Activated CD4-positive, alpha-beta T cell treated with anti-CD3 and anti-CD28 coated beads, Interleukin-2, amount 50 U/mL, for 16 hours (primary cell): ENCODE measurements at regions not wholly inside any gene's neighbourhood (a gene's known extent, or its start where the extent isn't known, plus 50 kb on each side); places are given as distances from the start of the nearest gene placed in this dataset.

Source experiments
- DNase-seq: peaks from one replicate; pipeline ENCODE4 v3.0.0-alpha.2; 2020

DNA sequence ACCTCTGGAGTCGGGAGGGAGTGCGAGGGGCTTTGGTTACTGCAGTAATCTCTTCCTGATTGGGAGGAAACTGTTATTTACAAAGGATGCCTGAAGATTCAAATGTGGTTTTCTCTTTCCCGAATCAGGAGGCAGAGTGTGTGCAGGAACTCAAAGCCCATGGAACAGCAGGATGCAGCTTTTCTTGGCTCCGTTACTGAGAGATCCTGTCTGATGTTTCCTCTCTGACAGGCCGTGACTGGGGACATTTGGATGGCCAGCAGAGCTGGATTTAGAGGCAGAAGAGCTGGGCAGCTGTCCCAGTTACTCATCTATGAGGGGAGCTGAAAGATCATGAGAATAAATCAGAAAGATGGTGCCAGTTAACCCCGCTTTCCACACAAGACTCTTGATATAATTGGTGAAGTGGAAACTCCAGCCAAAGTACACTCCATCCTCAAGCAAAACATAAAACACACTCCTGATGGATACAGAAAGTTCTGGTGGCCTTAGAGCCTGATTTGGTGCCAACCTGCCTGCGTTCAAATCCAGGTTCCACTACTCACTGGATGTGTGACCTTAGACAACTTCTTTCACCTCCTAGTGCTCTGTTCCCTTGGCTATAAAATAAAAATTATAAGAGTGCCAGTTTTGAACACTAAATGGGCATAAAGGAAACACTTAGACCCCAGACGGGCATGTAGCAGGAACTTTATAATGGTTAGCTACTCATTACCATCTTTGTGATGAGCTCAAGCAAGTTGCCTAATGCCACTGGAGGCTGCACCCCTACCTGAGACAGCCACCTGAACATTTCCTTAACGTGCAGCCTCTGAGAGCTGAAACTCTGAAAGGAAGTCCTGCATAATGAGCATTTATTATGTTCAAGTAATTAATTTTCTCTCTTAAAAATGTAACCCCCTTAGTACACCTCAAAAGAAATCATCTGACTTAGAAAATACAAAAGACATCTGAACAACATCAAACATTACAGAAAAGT is 349.0 kb upstream of the GATB start:
- no peak for DNase-seq

DNA sequence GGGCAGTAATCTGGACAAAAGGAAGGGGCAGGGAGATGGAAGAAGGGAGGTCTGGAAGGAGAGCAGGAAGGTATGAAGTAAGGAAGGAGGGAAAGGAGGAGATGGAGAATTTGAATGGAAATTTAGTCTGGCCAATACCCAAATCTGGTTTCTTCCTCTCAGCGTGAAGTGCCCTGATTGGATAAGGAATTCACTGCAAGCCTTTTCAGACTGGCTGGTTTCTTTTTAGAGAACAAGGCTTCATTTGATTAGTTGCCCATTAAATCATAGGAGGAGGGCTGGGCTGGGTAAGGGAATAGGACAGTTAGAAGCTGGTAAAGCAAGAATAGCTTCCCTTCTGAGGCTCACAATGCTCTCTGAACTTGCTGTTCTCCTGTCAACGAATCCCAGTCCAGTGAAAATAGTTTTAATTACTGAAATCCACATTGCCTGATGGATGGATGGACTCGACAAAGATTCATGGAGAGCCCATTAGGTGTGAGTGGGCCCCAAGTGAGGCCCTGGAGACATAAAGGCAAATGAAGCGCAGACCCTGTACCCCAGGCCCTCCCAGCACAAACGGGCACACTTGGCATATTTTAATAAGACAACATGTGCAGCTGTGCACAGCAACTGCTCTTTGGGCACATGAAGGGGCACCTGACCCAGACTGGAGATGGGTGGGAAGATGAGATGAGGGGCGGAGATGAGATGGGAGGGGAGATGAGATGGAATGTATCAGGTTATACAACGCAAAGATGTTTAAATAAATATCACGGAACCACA is 347.1 kb upstream of the GATB start:
- DNase-seq = no peak

DNA sequence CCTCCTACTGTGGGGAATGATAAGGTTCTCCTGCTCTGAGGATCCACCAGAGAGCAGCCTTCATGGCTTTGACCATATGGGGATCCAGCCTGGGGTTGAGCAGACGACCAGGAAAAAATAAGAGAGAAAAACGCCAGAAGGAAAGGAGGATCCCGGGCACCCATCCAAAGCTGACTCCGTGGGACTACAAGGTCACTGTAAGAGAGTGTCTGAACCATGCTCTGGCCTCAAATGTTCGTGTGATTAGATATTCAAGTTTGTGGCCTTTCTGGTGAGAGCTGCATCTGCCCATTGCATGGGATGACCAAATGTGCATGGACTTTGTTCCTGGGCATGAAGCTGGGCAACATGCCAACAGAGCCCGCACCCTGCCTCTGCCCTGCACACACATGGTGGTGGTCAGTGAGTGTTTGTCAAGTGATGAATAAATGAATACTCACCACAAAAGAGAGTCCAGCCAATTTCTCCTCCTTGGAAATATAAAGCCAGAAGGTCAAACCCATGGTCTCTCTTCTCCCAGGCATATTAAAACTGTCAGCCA is 346.0 kb upstream of the GATB start:
- DNase-seq = no peak

DNA sequence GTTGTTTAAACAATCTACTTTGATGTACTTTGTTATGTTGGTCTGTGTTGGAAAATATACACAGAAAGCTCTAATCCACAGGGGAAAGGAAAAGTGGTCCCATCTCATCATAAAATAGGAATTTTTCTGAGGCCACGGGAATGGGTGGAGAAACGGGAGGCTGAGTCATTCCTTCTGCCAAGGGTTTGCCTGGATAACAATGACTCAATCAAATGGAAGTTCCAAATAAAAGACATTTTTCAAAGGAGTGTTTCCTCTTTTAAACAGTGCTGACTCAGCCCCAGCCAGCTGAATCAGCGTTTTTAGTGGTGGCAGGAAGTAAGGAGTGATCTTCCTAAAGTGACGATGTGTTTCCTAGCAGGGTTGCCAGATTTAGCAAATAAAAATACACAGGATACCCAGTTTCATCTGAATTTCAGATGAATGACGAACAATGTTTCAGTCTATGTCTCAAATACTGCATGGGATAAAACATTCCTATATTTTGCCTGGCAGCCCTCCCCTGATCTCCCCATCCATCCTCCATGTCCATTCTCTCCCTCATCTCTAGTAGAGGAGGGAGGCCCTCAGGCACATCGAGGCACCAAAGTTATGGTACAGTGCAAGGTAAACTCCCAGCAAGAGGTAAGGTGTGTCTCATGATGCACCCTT is 345.4 kb upstream of the GATB start:
- DNase-seq = no peak

DNA sequence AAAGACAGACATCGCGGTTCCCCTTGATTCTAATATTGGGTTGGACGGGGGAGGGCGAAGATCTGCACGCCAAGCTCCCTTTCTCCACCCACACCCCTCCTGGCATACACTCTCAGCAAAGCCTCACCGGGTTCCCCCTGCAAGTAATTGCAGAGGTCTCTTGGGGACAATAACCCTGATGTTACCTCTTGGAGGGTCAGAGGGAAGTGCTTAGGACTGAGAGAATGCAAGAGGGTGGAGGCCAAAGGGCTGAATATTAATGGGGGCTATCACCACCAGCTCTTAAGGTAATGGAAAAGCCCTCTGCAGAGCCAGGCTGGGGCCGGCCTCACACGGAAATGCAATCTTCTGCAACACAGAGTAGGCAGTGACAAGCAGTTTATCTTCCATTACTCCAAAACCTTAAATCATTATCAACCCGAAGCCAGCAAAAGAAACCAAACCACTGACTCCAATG is 344.1 kb upstream of the GATB start:
- DNase-seq = no peak

DNA sequence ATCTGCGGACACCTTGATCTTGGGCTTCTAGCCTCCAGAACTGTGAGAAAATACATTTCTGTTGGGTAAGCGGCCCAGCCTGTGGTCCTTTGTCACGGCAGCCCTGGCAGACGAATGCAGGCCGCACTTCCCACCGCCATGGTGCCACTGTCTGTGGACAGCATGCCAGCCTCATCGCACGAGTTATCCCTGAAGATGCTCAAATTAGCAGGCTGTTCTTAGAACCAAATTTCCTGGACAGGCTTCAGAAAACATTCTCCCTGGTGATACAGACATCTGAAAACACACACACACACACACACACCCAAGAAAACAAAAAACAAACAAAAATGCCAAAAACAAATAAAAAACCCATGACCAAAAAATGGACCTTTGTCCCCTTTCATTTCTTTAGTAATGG is 343.5 kb upstream of the GATB start:
- no peak for DNase-seq

DNA sequence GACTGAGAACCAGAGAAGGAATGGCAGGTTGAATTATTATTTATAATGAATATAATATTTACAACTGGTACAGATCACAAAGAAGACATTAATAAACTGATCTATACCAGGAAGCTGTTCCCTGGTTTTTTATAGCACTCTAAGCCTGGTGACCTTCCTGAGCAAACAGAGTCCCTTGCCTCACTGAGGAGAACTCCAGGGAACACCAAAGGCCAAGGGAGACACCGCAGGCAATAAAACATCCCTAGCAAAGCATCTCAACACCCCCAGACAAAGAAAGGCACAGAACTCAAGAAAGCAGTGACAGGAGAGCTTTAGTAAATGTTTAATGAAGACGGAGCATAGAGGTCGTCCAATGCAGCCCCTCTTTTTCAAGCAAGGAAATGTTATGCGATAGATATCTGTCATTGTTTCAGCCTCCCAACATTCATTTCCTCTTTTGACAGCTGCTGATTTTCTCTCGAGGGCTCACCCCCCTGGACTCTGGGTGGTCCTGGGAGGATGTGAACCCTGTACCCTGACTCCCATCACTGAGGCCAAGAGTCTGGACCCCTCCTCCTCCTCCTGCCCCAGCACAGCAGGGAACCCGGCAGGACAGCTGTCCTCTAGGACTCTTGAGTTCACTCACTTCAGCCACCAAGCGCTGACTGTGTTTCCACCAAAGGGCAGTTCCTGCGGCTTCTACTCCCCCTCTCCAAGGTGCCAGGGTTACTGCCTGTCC is 342.5 kb upstream of the GATB start:
- no peak for DNase-seq

DNA sequence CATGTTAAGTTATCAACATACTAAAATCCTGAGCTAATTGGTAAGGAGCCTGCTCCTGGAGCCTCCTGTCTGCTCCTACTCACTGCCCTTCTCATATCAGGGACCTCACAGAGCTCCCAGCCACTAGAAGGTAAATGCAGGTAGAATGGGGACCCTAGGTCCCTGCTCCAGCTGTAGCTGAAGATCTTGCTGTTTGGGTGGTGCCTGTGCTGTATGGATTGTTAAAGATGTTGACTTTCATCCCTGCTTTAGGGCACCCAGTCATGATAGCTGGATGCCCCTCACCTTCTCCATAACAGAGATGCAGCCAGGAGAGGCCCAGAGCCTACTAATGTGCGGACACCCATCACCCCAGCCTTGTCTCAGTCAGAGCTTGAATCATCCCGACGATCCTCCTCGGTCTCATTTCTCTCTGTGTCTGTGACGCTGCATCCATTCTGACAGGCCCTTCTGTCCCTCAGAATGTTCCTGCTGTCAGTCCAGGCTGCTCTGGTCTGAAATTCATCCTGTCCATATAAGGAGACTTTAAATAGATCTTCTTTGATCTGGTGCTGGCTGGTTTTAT is 341.7 kb upstream of the GATB start:
- DNase-seq = no peak

DNA sequence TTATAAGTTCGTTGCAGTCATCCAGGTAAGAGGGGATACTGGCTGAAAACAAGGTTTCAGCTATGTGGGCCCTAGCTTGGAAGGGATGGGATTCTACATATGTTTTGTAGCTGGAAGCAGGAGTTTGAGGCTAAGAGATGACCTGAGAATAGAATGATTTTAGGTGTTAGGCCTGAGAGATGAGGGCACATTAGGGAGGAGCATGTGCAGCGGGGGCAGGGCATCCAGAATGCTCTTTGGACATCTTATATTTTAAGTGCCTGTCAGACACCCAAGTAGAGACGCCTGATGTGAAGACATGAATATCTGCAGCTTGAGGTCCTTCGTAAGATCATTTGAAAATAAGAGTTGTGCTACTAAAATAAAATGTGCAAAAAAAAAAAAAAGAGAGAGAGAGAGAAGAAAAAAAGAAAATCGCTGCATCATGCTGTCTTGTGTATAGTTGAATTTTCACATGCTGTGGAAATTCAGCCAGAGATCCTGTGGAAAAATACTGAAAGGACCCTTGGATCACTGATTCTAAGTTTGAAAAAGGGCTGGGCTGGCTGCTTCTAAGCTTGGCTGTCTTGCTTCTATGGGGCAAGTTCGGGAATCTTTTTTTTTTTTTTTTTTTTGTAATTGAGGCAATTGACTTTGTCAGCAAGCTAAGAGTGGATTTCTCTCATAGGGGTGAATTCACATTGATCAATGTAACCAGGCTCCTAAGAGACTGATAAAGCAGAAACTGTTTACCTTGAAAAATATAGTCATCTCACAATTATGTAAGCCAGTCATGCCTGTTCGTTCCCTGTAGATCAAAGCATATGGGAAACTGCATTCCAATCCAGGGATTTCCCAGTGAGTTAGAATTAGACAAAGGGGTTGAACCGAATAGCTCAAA is 341.0 kb upstream of the GATB start:
- no peak for DNase-seq

DNA sequence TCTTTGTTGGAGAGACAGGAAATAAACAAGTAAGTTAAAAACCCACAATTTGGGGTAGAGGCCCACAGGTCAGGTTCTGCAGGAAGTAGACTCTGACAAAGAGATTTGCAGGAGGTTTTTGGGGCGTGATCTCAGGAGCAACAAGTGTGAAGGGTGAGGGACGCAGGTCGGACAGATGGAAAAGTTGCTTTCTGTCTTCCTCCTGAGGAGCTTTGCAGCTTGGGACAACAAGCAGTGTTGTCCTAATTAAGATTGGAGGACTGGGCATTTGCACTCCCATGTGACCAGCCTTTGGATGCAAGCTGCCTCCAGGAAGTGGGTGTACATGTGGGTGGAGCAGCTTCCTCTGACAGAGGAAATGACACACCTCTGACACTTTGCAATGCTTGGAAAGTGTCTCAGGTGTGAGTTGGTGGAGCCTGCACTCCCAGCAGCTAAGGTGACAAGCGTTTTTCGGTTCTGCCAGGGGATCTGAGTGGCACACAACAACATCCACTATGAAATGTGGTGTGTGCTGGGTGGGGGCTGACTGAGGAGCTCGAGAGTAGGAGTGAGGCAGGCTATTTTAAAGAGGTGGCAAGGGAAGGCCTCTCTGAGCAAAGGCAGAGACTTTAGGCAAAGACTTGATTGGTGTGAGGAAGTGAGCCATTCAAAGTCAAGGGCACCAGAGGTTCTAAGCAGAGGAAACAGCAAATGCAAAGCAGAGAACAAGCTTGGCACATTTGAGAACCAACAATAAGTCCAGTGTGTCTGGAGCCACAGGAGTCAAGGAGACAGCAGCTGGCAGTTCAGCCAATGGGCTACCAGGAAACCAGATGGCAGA is 339.8 kb upstream of the GATB start:
- peak; percentile 84 for DNase-seq

DNA sequence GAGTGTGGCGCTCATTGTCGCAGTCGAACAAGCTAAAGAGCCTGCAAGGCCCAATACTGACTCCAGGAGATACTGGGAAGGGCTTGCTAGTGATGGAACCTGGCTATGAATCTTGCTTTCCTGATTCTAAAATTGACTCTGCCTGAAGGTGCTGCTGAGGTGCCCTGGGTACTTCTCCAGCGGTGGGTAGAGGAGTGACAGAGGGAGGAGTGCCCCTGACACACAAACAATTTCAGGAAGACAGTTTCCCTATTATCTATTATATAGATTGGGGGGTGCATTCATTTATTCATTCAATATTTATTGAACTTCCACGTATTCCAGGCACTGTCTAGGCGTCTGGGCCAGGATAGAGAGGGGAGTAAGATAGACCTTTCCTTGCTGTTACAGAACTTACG is 339.2 kb upstream of the GATB start:
- no peak for DNase-seq

DNA sequence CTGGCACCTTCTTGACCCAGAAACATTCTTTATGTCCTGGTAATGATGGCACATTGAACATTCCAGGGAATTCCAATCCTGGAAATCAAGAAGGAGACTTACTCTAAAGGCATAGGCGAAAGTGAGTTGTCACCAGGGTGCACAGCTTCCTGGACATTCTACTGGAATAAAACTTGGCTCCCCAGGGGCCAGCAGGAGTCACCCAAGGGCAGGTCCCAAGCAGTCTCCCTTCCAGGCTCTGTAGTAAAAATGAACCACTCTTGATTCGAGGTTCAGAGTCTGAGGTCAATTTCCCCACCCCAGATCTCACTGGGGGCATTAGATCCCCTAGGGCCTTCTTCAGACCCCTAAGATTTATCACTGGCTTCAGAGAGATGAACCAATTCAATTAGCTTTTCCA is 338.7 kb upstream of the GATB start:
- no peak for DNase-seq

DNA sequence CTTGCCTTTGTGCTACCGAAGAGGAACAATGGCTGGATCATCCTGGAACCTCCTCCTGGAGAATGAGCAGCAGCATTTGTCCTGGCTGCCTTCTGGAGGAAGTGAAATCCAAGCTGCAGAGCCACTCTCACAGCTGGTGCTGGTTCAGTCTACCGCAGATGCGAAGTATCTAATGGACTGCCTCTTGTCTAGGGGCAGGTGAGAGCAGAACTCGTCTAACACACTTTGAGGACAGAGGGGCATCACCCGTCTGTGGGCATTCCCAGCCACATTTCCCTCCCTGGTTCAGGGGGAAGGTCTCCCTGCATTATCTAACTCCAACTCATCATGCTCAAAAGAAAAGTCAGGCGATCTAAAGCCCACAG is 338.2 kb upstream of the GATB start:
- DNase-seq = no peak

DNA sequence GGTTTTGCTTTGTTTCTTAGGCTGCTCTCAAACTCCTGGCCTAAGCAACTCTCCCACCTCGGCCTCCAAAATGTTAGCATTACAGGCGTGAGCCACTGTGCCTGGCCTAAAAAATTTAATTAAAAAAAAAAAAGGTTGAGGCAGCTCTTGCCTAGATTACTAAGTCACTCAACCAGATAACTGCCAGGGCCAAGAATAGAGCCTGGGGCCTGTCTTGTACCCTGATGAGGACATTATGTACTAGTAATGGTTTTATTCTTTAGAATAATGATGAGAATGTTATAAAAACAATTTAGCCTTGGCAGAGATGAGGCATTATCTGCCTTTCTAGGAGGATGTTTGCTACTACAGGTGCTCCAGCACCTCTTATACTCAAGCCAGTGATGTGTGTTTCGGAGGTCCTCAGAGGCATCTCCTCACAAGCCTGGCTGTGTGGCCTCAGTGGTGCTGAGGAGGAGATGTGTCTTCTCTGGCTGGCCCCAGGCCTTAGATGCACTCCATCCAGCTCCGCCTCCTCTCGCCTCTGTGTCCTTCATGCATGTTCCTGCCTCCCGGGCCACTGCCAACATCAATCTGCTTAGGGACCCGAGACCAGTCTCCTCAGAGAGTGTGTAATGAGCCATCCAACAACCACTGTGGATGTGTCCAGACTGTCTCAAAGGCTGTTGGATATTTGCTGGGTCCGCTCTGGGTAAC is 337.7 kb upstream of the GATB start:
- DNase-seq = no peak

DNA sequence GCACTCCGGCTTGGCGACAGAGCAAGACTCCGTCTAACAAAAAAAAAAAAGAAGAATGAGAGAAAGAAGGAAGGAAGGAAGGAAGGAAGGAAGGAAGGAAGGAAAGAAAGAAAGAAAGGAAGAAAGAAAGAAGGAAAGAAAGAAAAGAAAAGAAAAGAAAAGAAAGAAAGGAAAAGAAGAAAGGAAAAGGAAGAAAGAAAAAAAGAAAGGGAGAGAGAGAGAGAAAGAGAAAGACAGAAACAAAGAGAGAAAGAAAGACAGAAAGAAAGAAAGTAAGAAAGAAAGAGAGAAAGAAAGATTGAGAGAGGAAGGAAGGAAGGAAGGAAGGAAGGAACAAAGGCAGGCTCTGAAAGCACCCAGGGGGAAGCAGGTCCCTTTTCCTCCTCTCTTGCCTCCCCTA is 336.6 kb upstream of the GATB start:
- no peak for DNase-seq

DNA sequence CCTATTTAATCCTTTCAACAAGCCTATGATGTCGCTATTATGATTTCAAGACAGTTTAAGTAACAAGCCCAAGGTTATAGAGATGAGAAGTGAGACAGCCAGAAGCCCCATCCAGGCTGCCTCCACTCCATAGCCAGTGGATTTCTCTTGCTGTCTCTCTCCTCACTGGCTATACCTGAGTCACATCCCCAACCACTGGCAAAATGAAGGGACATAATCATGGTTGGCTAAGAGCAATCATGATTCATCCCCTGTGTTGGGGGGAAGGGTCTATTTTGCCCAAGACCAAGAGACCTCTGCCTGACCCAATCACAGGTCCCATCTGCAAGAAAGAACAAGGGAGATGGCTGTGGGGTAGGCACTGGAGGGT is 334.9 kb upstream of the GATB start:
- no peak for DNase-seq

DNA sequence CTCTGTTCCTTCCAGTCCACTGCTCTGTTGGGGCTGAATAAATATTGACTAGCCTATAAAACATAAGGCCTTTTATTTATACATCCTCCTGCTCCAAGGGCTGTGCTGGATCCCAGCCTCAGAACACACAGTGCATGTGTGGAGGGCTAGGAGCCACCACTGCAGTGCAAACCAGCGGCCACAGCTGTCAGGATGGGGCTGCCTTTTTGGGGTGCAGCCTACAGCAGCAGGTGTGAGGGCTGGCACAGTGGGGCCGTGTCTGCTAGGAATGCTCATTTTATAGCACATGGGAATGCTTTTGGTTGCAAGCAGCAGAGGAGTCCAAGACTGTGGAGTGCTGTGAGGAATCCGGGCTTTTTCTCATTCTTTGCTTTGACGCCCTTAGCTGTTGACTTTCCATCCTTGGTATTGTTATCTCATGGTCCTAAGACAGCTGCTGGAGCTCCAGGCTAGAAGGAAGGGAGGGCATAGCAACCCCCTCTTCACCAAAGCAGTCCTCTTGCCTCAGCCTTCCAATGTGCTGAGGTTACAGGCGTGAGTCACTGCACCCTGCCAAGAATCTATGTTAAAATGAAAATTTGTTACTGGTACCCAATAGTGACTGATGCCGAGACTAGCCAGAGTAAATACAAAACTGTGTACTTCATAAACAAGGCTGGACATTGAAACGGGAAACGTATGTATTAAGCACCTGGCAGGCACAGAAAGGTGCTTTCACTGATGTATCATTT is 334.3 kb upstream of the GATB start:
- no peak for DNase-seq

DNA sequence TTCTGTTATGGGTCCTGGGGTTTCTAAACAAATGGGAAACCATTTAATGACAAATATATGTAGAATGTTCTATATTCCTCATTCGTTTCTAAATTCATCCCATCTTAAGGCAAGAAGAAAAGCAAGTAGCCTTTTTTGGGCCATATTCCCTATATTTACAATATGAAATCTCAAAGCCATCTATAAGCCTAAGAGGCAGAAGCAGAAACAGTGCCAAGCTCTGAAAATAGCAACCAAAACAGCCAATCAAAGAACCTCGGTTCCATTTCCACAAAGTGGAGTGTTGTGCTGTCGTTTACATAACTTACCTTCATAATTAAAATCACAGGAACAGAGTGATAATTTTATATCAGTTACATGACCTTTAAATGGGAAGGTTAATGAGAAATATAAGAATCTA is 330.6 kb upstream of the GATB start:
- DNase-seq = no peak

DNA sequence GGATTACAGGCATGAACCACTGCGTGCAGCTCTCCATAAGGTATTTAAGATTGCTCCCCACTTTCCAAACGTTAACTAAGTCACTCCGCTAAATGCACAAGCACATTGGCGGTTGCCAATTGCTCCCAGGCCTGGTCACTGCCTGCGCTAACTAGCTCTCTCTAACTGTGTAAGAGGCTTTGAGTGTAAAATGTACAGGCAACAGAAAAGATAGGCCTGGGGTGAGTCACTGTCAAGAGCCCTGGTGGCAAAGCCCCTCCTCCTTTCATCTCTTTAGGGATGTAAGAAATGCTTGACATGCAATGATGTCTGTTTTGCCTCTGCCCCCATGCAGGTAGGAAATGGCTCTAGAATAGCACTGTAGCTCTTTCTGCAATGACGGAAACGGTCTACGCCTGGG is 329.7 kb upstream of the GATB start:
- DNase-seq = no peak
